ENCODE measurements at regions not wholly inside any gene's neighbourhood (a gene's known extent, or its start where the extent isn't known, plus 50 kb on each side); places are given as distances from the start of the nearest gene placed in this dataset.

DNA sequence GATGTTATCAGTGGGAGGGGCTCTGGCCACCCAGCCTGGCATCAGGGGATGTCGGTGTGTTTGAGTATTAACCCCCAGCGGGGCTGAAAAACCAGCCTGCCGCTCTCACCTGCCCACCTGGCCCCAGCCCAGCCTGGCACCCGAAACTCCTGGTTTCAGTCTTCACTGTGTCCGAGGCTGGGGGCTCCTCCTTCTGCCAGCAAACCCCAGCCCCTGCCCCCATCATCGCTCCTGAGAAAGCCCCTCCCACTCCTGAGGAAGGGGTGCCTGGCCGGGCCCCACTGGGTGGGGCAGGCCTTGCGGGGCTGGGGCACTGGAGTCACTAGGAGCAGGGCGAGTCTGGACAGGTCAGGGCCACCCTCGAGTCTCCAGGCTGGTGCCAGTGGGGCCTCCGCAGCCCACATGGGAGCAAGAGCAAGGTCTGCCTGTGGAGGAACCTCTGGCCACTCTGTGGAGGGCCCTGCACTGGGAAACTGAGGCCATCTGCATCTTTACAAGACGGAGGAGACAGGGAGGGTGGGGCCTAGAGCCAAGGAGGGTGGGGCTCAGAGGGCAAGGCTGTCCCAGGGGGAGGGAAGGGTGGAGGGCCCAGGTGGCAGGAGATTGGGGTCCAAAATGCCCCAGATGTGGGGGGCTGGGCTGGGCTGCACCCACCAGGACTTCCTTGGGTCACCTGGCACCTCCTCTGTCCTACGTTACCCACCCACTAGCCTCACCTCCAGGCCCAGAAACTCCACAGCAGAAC is 51.5 kb upstream of the NOTCH1 start:
- peak; percentile 34 for ATAC-seq

- no peak for ATAC-seq
Observed at GRCh38 chr9:136596630-136597031, 50.8 kb upstream of the NOTCH1 start.

DNA sequence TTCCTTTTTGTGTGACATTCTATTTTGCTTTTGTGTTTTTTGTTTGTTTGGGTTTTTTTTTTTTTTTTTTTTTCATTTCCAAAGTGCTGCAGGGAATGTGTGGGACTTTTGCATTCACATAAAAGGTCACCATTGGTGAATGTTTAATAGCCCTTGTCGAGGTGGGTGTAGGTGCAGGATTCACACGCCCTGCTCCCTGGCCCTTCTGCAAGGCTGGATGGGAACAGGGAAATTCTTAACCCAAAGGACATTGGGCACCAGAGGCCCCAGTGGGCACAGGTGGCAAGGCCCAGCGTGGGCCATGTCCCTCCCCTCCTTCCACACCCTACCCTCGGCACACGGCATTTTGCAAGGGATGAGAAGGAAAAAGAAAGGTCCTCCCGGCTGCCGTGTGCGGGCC is 50.4 kb upstream of the NOTCH1 start:
- ATAC-seq: no peak

DNA sequence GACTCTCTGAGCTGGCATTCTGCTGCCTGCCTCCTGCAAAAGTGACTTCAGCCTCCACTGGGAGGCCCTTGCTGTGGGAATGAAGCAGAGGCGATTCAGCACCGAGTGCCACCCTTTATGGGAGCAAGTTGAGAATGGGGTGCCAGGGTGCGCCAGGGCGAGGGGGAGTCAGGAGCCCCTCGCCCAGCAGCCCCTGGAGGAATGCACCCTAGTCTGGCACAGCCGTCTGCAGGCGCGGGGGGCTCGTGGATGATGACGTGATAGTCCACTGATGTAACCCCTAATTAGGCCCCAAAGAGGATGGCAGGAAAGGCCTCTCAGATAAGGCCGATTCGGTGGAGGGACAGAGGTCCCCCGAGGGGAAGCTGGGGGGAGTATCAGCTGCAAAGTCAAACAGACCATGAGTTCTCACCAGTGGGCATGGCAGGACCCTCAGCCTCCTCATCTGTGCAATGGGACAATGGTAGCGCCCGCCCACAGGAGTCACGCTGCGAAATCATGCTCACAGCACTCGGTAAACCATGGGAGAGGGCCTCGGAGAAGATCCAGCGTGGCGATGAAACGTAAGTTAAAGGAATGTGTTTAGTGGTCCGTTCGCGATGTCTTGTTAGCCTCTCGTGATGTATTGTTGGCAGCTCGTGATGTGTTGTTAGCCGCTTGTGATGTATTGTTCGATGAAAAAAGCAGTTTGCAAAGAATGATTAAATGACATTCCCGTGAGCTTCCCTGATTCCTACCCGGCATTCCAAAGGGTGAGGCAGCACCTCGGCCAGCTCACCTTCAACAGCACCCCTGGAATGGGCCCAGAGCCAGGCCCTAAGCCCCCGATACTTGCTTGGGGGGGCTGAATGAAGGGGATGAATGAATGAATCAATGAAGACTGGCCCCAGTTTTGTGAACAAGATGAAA is 49.7 kb upstream of the NOTCH1 start:
- ATAC-seq: no peak
